T1000 (cell line): ENCODE measurements at regions not wholly inside any gene's neighbourhood (a gene's known extent, or its start where the extent isn't known, plus 50 kb on each side); places are given as distances from the start of the nearest gene placed in this dataset.
"Not testable (repeated sequence)": the region's sequence is repeated elsewhere in the genome, so short reads cannot be mapped to it uniquely, and the experiment has no call there.

Source experiments
- DNase-seq: peaks from one replicate; lab custom pipeline; 2025; ENCODE audit warnings: mixed read lengths; lab: John Stamatoyannopoulos, UW

DNA sequence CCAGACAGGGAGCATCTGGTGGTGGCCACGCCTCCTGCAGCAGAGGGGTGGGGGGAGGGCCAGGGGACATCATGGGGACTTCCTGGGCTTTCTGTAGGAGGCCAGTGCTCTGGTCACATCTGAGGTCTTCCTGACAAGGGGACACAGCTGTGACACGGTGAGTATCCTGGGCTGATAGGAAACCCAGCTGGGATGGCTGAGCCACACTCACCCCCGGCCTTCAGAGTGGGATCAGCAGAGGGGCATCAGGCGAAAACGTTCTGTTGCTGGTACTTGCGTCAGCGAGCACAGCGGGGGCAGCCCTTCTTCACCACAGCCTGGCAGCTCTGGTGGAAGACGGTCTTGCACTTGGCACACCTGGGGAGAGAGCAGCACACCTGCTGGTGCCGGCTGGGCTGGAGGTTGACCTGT is 122.9 kb upstream of the SMURF2 start:
- DNase-seq = no peak

DNA sequence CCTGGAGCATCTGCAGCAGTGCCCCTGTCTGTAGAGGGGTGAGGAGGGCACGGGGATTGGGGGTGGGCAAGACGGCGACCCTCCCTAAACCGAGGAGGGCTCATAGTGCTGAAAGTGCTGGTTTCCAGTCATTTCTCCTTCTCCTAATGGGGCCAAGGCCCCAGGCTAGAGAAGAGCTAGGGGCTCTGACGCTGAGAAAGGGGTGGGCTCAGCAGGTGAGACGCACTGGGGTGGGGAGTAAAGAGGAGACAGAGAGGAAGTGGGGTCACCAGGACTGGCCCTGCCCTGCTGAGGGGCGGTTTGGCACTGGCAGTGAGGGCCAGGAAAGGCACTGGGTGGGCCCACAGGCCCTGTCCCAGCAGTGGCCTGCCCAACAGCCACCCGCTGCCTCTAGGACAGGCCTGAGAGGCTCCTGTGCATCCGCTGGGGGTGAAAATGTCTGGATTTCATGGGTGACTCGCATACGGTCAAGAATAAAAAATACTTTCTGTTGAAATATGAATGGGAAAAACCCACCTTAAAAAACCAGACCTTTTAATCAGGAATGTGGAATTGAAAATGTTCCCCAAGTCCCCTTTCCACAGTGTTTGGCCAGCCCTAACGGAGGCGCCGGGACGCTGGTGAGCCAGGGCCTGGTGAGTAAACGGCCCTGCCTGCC is 122.4 kb upstream of the SMURF2 start:
- DNase-seq = no peak

DNA sequence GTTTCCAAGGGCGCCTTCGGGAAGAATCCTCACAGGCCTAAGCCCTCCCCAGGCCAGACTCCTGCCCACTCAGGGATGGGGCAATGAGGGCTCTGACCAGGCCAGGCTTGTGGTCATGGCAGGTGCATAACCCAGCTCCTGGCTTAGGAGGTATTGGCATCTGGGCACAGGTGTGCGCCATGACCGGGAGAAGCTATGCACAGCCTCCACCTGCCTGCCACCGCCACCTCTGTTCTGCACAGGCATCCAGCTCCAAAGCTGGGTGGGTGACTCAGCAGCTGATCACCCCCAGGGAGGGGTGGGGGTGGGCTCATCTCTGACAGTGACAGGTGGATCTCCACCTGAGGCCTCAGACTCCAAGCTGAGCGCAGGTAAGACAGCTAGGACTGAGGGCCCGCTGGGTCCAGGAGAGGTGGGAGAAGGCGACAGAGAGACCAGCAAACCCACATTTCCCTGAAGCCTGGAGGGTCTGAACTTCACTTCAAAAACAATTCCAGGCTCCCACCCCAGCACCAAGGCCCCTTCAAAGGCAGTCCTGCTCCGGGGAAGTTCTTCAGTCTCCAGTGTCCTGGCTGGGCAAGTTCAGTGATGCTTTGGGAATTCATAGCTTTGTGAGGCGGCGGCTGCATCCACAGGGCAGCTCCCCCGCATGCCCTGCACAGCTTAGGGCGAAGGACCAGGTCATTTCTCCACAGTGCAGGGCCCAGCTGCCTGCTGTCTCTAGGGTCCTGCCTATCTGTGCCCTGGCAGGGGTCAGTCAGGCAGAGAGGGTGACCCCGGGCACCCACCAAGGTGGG is 121.6 kb upstream of the SMURF2 start:
- DNase-seq = no peak

DNA sequence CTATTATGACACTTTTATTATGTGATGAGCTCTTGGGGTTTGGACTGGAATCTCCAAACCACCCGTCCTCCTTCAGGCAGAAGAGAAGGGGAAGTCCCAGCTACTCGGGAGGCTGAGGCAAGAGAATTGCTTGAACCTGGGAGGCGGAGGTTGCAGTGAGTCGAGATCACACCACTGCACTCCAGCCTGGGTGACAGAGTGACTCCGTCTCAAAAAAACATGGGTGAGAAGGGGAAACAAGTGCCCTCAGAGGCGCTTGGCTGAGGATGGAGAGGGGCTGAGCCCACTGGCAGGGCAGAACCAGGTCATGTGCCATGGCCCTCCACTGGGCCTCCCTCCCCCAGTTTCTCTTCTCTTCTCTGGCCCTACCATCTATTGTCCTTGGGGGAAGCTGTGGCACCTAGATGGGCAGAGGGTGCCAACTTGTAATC is 120.9 kb upstream of the SMURF2 start:
- no peak for DNase-seq

DNA sequence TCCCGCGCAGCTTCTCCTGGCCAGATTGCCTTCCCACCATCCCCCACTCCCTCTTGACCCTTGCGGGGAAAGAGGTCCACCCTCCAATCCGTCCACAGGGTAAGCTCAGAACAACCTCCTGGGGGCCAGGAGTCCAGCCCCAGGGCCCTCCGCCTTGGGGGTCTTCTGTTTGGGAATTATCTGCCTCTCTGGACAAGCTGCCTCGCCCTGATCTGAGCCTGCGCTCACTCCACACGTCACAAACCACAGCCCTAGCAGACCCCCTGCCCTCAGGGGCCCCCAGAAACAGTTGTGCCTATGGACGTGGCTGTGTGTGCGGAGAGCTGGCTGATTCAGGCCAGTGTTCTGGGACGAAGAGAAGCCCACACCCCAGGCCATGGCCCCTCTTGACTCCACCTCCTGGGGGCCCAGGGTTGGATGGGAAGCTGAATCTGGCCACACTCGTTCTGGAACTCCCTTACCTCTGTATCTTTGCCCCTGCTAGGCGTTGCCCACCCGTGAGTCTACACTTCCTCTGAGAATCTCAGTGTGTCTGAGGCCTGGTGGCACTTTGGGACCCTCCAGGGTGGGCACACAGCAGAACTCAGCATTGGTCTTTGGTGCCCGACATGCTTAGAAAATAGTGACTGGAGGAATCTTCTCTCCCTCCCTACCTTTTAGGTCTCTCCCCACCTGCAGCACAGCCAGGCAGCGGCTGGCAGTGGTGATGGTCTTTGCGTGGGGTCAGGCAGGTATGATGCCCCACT is 119.9 kb upstream of the SMURF2 start:
- no peak for DNase-seq

DNA sequence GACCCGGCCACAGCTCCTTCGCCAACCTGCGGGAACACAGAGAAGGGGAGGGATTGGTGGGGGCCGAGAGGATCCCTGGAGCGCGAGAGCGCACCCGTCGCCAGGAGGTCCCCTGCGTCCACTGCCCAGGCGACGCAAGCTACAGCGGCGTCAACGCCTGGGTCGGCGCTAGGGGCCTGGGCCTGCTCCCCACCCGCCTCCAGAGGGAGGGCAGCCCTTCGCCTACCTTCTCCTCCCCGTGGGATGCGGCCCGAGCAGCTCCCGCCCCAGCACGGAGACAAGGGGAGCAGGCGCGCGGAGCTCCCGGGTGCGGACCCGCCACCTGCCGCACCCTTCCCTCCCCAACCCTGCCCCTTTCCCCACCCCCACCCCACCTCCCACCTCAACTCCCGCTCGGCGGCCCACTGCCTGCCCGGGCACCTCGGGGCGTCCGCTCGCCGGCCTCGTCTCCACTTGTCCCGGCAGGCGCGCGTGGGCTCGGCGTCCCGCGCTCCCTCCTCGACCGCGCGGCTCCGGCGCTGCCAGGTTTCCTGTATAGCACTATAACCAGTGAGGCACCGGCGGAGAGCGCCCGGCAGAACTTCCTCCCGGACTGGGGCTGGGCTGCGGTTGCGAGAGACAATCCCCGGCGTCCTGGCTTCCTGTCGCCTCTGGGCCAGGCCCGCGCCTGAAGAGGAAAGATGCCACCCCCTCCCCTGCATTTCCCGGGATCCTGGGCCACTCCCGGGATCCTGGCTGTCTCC is 119.1 kb upstream of the SMURF2 start:
- DNase-seq = no peak

DNA sequence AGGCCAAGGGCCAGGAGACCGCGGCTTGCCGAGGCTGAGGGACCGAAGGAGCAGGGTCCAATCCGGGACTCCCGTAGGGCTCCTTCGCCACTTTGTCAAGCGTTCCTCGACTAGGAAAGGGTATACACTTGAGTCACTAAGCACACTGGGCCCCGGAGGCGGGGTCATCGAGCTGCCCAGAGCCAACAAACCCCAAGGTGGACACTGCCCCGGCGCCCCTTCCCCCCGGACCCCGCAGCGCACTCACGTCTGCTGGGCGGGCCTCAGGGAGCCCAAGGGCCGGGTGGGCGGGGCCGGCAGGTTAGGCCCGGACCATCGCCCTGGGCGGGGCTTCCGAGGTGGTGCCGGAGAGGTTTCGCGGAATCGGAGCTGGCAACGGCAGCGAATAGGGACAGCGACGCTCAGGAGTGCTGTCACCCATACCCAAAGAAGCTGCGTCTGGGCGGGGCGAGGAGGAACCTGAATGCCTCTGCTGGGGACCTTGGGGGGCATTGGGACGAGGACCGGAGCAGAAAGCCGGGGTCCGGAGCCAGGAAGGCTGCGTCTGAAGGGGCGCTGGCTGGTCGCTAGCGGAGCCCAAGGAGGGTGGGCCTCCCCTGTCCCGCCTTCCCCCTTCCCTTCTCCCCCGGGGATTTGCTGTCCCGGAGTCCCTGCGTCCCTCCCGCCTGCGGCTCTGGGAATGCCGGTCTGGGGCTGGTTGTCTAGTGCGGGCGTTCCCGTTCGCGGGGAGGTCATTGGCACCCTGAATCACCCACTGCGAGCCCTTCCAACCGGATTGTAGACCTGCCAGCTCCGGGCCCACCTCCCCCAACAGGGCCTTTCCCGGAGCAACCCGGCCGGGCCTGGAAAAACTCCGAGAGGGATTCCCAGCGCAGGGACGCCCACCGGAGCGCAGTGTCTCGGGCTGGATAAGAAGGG is 118.2 kb upstream of the SMURF2 start:
- no peak for DNase-seq

DNA sequence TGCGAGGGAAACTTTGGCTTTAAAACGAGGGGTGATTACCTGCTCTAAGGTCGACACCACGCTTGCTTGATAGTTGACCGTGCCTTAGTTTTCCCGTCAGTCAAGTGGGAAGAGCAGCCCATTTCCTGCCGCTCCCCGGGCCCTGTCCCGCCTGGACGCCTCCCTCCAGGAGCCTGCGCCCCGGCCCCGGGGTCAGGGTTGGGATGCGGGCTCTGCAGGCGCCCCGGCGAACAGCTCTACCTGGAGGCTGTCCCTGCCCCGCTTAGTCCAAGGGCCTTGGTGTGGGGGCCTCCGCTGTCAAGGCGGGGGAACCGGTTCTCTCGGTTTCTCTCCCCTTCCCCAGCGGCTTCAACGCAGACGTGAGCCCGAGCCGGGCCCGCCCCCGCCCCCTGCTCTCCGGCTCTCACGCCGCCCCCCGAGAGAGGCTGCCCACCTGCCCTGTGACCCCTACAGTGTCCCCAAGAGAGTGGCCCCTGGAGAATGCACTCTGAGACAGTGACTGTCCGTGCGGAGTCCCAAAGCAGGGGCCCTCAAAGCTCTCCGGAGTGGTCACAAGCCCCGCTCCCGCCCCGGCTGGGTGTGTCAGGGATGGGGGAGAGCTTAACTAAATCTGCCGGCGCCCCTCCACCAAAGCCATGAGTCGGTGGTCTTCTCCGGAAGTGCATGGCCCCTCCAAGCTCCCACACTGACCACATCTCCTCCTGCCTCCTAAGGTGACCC is 117.4 kb upstream of the SMURF2 start:
- no peak for DNase-seq

DNA sequence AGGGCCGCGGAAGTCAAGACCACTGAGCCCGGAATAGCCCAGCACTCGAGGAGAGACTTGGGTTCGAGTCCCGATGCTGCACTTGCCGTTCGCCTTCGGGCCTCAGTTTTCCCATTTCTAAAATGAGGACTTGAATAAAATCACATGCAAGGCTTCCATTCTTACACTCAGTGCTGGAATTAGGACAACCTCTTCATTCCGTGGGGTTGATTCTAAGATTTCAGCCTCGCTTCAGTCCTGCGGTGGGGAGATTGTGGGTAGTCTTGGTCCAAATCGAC is 116.9 kb upstream of the SMURF2 start:
- not testable (repeated sequence) for DNase-seq

DNA sequence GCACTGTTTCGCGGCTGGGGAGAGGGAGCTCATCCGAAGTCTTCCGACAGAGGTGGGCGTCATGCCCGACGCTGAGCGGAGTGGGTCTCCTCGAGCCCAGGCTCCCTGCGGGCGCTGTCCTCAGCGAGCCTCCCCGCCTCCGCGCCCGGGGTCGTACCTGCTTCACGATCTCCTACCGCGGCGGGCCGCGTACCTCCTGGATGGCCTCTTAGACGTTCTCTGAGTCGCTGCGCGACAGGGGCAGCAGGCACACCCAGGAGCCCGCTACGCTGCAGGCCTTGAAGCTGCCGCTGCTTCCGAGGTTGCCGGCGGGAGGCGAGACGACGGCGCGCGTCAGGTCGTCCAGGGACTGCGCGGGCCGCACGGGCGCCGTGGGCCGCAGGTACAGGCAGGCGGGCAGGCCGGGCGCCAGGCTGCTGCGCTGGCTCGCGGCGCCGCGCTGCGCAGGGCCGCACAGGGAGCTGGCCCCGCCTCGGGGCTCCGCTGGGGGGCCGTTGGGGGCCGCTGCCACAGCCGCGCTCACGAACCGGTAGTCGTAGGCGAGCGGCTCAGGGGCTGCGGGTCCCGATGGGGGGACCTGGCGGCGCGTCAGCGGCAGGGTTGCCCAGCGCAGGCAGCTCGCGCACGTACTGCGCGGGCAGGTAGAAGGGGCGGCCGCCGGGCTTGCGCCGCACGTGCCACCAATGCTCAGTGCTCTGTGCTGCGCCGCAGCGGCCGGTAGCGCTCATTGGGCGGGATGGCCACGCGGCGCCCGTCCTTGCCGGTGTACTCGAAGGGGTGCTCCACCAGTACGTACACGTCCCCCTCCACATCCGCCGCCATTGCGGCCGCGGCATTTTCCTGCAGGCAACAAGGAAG is 116.4 kb upstream of the SMURF2 start:
- DNase-seq = no peak

DNA sequence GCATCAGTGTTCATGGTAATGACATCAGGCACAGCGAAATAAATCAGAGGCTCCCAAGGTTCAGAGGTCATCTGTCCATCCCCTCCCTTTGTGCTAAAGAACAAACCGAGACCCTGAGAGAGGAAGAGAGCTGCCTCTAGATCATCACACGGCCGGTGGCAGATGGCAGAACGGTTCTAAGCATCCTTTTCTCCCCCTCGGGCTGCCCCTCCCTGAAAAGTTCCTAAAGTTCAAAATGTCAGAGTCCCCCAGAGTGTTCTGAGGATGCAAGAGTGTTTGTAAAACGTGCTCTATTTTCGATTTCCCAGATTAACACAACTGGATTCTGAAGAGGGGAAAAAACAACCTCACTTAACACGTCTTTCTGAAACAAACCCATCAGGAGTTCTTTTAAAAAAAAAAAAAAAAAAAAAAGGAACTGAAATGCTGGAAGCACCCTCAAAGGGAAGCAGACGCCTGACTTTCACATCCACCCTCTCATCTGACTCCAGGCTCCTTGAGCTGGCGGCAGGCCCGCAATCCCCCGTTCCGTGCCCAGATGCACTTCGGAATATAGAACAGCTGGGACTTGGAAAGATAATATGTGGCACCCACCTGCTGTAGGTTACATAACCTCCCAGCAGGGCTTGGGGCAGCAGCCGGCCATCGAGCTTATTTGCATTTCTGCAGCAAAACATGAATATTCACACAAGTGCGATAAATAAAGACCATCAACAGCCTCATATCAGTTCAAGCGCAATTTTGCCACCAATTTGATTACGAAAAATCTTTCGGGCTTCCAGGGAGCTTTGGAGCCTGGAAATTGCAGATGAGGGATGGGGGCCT is 115.5 kb upstream of the SMURF2 start:
- no peak for DNase-seq

DNA sequence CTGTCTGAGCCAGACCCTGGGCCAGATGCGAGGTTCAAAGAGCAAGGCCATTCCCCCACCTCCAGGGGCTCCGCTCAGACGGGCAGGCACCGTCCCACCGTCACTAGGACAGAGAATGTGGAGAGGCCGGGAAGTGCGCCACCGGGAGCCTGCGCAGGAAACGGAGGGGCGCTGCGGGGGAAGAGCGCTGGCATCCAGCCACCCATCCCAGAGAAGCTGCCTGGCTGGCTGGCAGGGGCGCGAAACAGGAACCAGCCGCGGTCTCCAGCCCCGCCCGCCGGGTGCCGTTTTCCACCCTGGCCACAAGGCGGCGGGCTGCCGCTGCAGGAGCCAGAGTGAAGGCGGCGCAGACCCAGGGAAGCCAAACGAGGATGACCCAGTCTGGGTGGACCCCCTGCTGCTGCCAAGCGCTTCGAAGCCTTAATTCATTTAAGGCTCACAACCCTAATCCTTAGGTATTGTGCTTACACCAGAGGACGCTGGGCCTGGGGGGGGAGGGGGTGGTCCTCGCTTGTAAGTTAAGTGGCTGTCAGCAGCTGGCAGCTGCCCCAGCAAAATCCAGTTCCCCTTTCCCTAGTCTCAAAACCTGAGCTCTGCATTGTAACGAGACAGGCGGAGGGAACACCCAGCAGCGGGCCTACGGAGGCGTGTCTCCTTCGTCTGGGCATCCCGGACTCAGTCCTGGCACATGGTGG is 114.8 kb upstream of the SMURF2 start:
- DNase-seq = peak; percentile 81

DNA sequence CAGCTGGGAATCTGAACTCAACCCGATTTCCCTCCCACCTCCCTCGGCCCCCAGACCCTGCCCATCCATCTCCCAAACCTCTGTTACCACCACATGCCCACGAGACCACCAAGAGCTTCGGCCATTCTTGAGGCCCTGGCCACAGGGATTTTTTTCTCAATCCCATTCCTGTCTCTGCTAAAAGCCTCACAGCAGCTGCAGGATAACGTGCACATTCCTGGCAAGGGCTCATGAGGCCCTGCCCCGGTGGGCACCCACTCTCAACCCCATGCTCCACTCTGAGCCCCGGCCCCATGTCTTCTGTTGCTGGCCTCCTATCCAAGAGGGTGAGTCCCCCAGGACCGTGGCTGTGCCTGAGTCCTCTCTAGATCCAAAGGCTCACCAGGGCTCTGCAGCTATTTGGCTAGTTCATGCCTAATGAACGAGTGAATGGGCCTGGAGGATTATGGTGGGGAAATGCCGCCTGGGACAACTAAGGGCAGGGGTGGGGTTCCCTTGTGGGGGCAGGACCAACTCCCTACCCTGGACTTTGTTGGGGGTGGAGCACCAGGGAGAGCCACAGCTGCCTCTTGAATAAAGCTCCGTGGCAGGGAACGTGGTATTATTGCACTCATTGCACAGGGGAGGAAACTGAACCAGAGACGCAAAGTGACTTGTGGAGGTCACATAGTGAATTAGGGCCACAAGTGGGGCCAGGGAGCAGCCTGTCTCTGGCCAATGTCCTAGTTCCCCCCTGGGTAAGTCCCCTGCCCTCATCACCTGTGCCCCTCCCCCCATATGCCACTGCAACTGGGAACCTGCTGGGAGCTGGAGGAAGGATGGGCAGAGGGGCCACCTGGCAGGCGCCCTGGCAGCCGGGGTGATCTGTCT is 113.8 kb upstream of the SMURF2 start:
- DNase-seq = no peak

DNA sequence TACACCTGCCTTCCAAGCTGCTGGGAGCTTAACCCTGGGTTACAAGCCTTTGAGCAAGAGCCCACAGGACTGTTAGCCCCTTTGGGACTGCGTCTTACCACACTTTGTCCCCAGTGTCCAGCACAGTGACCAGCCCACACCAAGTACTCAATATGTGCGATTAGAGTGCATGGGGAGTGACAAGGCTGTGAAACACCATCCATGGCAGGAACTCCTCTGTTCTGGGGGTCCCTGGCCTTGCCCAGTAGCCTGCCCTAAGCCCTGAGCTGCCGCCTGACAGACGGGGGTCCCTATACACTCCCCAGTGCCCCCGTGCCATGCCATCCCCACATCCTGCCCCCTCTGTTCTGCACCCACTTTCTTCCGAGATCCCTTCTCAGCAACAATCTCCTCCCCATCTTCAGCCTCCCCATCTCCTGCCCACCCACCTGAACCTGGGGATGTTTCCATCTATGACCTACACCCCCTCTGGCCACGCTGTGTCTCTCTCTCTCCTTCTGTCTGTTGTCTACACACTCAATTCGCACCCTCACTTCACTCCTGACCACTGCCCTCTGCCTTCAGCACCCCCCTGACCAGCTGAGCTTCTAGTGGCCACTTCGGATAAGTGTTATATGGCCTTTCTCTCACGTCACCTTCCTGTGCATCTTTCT is 112.9 kb upstream of the SMURF2 start:
- no peak for DNase-seq

DNA sequence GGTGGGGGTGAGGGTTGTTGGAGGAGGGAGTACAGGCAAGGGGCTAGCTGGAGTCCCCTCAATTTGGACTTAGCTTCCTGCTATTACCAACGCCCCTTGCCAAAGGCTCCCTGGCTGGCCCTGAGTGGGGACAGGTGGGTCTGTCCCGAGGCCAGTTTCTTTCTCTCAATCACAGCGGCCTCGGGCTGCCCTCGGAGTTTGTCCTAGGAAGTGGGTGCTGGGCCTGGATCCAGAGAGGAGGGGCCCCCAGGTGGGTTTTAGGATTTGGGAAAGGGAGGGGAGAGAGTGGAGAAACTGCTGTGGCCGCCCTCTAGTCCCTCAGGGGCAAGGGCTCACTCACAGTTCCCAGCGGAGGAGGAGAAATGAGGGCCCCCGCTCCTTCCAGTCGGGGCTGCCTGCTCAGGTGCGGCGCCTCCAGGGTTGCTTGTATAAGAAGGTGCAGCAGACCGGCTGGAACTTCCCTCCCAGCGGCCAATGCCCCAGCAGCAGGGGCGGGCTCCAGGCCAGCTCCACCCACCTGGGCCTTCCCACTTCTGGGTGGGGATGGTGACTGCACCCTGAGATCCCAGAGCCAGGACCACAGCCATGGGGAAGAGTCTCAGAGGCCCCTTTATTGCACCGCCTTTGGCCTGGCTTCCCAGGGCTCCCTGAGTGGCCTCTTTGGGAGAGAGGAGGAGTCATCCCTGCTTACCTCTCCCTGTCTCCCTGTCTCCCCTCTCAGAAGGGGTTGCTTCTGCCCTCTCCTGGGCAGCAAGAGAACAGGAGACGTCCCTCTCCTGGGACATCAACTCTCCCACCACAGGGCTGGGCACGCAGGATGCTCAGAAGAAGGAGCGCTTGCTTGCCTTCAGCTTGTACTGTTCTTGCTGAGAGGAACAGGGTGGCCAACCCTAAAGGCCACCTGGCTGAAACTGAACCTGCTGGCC is 112.0 kb upstream of the SMURF2 start:
- peak; percentile 63 for DNase-seq
